HG03280 (cell line): ENCODE measurements at regions not wholly inside any gene's neighbourhood (a gene's known extent, or its start where the extent isn't known, plus 50 kb on each side); places are given as distances from the start of the nearest gene placed in this dataset.
"Not testable (repeated sequence)": the region's sequence is repeated elsewhere in the genome, so short reads cannot be mapped to it uniquely, and the experiment has no call there.

Experiments
- ATAC-seq: cut with Tn5 transposase; IDR thresholded peaks from one replicate; pipeline ENCODE4 v1.9.1; 2021; ENCODE audit warnings: mild to moderate bottlenecking, moderate library complexity; ENCODE audit not compliant: unreplicated experiment

GRCh38 chr10:22086730-22087401, 83.3 kb upstream of the DNAJC1 start:
- ATAC-seq, result no peak

DNA sequence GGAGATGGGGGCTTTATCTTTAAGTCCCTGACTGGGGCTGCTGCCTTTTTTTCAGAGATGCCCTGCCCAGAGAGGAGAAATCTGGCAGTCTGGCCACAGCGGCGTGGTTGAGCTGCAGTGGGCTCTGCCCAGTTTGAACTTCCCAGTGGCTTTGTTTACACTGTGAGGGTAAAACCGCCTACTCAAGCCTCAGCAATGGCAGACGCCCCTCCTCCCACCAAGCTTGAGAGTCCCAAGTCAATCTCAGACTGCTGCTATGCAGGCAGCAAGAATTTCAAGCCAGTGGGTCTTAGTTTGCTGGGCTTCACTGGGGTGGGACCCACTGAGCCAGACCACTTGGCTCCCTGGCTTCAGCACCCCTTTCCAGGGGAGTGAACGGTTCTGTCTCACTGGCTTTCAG, 76.4 kb upstream of the DNAJC1 start:
- ATAC-seq, result not testable (repeated sequence)

DNA sequence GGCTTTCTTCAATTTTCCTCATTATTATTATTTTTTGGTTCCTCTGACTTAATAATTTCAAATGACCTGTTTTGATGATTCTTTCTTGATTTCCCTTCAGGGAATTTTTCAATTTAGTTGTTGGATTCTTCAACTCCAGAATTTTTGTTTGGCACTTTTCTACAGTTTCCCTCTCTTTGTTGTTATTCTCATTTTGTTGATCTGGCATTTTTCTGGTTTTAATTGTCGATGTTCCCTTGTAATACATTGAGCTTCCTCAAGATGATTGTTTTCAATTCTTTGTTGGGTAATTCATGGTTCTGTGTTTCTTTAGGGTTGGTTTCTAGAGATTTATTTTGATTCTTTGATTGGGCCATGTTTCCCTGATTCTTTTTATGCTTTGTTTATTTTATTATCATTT, 67.8 kb upstream of the DNAJC1 start:
- ATAC-seq, result no peak

- ATAC-seq, result no peak
Measured at GRCh38 chr10:22067091-22067490, 63.6 kb upstream of the DNAJC1 start.

DNA sequence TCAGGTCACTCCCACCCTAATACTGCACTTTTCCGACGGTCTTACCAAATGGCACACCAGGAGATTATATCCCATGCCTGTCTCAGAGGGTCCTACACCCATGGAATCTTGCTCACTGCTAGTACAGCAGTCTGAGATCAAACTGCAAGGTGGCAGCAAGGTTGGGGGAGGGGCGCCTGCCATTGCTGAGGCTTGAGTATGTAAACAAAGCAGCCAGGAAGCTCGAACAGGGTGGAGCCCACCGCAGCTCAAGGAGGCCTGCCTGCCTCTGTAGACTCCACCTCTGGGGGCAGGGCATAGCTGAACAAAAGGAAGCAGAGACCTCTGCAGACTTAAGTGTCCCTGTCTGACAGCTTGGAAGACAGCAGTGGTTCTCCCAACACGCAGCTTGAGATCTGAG, 57.5 kb upstream of the DNAJC1 start:
- not testable (repeated sequence) for ATAC-seq

DNA sequence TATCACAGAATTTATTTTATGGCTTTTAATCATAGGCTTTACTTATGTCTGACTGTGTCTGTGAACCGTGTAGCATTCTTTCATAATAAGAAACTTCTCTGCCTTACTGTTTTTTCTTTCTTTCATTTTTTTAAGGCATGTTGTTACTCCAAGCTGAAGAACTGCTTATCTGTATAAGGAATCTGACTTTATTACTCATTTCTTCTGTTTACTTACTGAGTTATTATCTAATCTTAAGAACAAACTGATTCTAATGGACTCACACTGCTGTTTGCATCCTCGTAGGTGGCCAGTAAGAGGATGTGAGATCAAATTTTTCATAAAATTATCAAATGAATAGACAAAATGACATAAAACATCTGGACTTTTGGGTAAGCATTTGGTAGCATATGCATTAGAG, 54.7 kb upstream of the DNAJC1 start:
- ATAC-seq, result no peak

- no peak for ATAC-seq
Measured at GRCh38 chr10:22054961-22055360, 51.4 kb upstream of the DNAJC1 start.
